GM12872 (cell line): ENCODE measurements at regions not wholly inside any gene's neighbourhood (a gene's known extent, or its start where the extent isn't known, plus 50 kb on each side); places are given as distances from the start of the nearest gene placed in this dataset.
A peak's percentile ranks its signal among the peaks of the same experiment; 100 is the strongest.

ENCODE experiments used
- CTCF ChIP-seq: IDR thresholded peaks from 3 replicates; pipeline ENCODE4 v1.5.1; 2011; ENCODE audit warnings: low read depth, mild to moderate bottlenecking, low read length, moderate library complexity; ENCODE audit not compliant: insufficient read depth

GRCh38 chr5:93925321-93925720 is 183.9 kb upstream of the POU5F2 start:
- no peak for TF ChIP-seq CTCF

GRCh38 chr5:93924628-93925027 is 183.2 kb upstream of the POU5F2 start:
- no peak for TF ChIP-seq CTCF

- no peak for TF ChIP-seq CTCF
Observed at GRCh38 chr5:93922551-93922950, 181.2 kb upstream of the POU5F2 start.

- no peak for TF ChIP-seq CTCF
Observed at GRCh38 chr5:93921001-93921400, 179.6 kb upstream of the POU5F2 start.

- TF ChIP-seq CTCF = no peak
Observed at GRCh38 chr5:93916872-93917271, 175.5 kb upstream of the POU5F2 start.

- peak; percentile 41; the same call in 2 of the 3 replicates for TF ChIP-seq CTCF
Observed at GRCh38 chr5:93915142-93915553, 173.7 kb upstream of the POU5F2 start.

GRCh38 chr5:93911609-93912008 is 170.2 kb upstream of the POU5F2 start:
- no peak for TF ChIP-seq CTCF

GRCh38 chr5:93909356-93909755 is 168.0 kb upstream of the POU5F2 start:
- TF ChIP-seq CTCF = no peak
